ENCODE measurements at regions not wholly inside any gene's neighbourhood (a gene's known extent, or its start where the extent isn't known, plus 50 kb on each side); places are given as distances from the start of the nearest gene placed in this dataset.

DNA sequence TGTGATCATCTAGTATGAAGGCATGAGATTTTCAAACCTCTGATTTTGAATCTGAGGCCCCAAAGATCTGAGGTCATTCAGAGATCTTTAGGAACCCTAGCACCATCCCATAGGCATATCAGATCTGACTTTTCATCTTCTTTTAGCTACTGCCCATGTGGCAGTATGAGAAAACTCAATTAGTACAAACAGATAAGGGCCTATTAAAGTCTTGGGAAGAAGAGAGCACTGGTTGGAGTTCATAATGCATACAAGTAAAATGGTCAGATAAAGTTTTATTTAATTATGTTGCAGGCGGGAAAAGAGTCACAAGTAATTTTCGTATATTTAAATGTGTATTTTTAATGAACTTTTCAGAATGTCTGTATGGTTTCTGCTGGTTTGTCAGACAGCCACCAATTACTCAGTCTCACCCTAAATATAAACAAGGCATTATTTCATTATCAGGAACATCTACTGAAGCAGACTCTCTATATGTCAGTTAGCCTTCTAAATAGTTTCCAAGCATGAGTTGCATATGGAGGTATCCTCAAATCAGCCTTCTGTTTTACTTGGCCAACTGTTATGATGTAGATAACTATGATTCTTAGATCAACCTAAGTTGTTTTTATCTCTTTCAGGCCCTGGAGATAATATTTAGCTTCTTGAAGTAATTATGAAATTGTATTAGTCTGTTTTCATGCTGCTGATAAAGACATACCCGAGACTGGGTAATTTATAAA is 340.3 kb upstream of the TBC1D5 start:
- Histone ChIP-seq H3K4me2 (ENCODE audit: low read length) (no peak overlapping the region), H3K9me3 (ENCODE audit: control insufficient read depth, insufficient read depth, low read length) (no peaks in the 10 kb centered on the region), H3K4me1 (ENCODE audit: control insufficient read depth, low read length) (no peaks in the 10 kb centered on the region), H3K9me2 (replicated peaks; ENCODE audit: control insufficient read depth, low read length) (no peaks in the 10 kb centered on the region), H4K20me1 (ENCODE audit: control insufficient read depth, insufficient read depth, low read depth, low read length) (no peaks in the 10 kb centered on the region), H3K27ac (ENCODE audit: low read depth, low read length) (no peak overlapping the region), H3K79me2 (ENCODE audit: control insufficient read depth, low read length) (no peaks in the 10 kb centered on the region), H3K27me3 (ENCODE audit: control insufficient read depth, low read length) (0 out of 2 replicates have a peak, but pooled peaks cover 4% of the 10 kb centered on the region), H3K36me3 (ENCODE audit: control insufficient read depth, low read length) (no peaks in the 10 kb centered on the region), H3F3A (ENCODE audit: control insufficient read depth, insufficient read depth) (no peaks in the 10 kb centered on the region), H3K4me3 (ENCODE audit: low read length) (no peak overlapping the region)
- no peak for TF ChIP-seq EZH2phosphoT487 (IDR thresholded peaks at IDR 0.05; ENCODE audit: borderline replicate concordance, low read length)
- TF ChIP-seq, protein P1, sequence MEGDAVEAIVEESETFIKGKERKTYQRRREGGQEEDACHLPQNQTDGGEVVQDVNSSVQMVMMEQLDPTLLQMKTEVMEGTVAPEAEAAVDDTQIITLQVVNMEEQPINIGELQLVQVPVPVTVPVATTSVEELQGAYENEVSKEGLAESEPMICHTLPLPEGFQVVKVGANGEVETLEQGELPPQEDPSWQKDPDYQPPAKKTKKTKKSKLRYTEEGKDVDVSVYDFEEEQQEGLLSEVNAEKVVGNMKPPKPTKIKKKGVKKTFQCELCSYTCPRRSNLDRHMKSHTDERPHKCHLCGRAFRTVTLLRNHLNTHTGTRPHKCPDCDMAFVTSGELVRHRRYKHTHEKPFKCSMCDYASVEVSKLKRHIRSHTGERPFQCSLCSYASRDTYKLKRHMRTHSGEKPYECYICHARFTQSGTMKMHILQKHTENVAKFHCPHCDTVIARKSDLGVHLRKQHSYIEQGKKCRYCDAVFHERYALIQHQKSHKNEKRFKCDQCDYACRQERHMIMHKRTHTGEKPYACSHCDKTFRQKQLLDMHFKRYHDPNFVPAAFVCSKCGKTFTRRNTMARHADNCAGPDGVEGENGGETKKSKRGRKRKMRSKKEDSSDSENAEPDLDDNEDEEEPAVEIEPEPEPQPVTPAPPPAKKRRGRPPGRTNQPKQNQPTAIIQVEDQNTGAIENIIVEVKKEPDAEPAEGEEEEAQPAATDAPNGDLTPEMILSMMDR (IDR thresholded peaks at IDR 0.05; ENCODE audit: low read depth, low read length, poor library complexity, severe bottlenecking), result no peak

DNA sequence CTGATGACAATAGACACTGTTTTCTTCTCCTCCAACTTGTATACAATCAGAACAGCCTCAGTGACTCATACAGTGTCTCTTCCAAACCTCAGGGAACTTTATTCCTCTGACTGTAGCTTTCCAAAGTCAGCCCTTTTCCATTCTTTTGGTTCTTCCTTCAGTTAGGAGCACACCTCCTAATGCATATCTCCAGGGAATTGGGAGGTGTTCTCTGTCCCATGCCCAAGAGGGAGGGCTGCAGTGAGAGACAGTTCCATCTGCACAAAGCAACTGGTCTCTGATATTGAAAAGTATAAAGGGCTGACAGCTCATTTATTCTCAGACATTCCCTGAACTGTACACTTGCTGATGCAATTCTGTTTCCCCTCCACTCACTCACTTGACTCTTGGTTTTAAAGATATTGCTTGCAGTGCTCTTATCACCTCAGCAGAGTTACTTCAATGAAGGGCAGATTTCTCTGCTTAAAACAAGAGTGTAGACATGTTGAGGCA is 337.8 kb upstream of the TBC1D5 start:
- H3K4me2 ChIP-seq (ENCODE audit: low read length), result no peak overlapping the region

DNA sequence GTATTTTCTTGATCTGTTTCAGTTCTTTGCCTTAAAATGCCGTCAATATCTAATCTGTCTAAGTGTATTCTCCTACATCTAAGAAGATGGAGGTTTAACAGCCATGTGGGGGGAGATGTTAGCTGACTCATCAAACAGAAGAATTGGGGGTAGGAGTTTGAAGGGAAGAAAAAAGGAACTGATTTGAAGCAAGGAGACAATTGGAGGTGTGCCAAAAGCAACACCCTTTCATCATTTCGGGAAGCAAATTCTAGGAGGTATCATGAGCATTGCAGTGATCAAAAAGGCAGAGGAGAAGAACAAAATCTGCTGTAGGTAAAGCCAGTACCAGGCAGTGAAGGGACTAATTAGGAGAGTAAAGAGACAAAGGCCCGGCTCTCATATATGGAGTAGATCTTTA is 337.3 kb upstream of the TBC1D5 start:
- H3K79me2 ChIP-seq (ENCODE audit: control insufficient read depth, low read length), result no peaks in the 10 kb centered on the region
- H3K36me3 ChIP-seq (ENCODE audit: control insufficient read depth, low read length), result no peaks in the 10 kb centered on the region
- H3K27me3 ChIP-seq (ENCODE audit: control insufficient read depth, low read length), result 0 out of 2 replicates have a peak, but pooled peaks cover 4% of the 10 kb centered on the region
- no peak overlapping the region for H3K4me2 ChIP-seq (ENCODE audit: low read length)
- TF ChIP-seq EZH2phosphoT487 (IDR thresholded peaks at IDR 0.05; ENCODE audit: borderline replicate concordance, low read length), result no peak
- TF ChIP-seq, protein P1 (IDR thresholded peaks at IDR 0.05; ENCODE audit: low read depth, low read length, poor library complexity, severe bottlenecking), result no peak
- H4K20me1 ChIP-seq (ENCODE audit: control insufficient read depth, insufficient read depth, low read depth, low read length), result no peaks in the 10 kb centered on the region
- H3K9me2 ChIP-seq (replicated peaks; ENCODE audit: control insufficient read depth, low read length), result no peaks in the 10 kb centered on the region
- H3F3A ChIP-seq (ENCODE audit: control insufficient read depth, insufficient read depth), result no peaks in the 10 kb centered on the region
- no peaks in the 10 kb centered on the region for H3K9me3 ChIP-seq (ENCODE audit: control insufficient read depth, insufficient read depth, low read length)
- no peak overlapping the region for H3K27ac ChIP-seq (ENCODE audit: low read depth, low read length)
- H3K4me3 ChIP-seq (ENCODE audit: low read length), result no peak overlapping the region
- H3K4me1 ChIP-seq (ENCODE audit: control insufficient read depth, low read length), result no peaks in the 10 kb centered on the region

More for the DNA sequence above, 337.8 kb upstream of the TBC1D5 start:
- Histone ChIP-seq H3K27me3 (ENCODE audit: control insufficient read depth, low read length) (0 out of 2 replicates have a peak, but pooled peaks cover 4% of the 10 kb centered on the region), H3F3A (ENCODE audit: control insufficient read depth, insufficient read depth) (no peaks in the 10 kb centered on the region), H3K4me1 (ENCODE audit: control insufficient read depth, low read length) (no peaks in the 10 kb centered on the region), H4K20me1 (ENCODE audit: control insufficient read depth, insufficient read depth, low read depth, low read length) (no peaks in the 10 kb centered on the region), H3K27ac (ENCODE audit: low read depth, low read length) (no peak overlapping the region), H3K79me2 (ENCODE audit: control insufficient read depth, low read length) (no peaks in the 10 kb centered on the region), H3K4me3 (ENCODE audit: low read length) (no peak overlapping the region), H3K36me3 (ENCODE audit: control insufficient read depth, low read length) (no peaks in the 10 kb centered on the region), H3K9me3 (ENCODE audit: control insufficient read depth, insufficient read depth, low read length) (no peaks in the 10 kb centered on the region), H3K9me2 (replicated peaks; ENCODE audit: control insufficient read depth, low read length) (no peaks in the 10 kb centered on the region)
- TF ChIP-seq, protein P1 (IDR thresholded peaks at IDR 0.05; ENCODE audit: low read depth, low read length, poor library complexity, severe bottlenecking), result no peak
- TF ChIP-seq EZH2phosphoT487 (IDR thresholded peaks at IDR 0.05; ENCODE audit: borderline replicate concordance, low read length), result no peak
